CD4-positive, alpha-beta T cell (primary cell): ENCODE measurements at regions not wholly inside any gene's neighbourhood (a gene's known extent, or its start where the extent isn't known, plus 50 kb on each side); places are given as distances from the start of the nearest gene placed in this dataset.

Source experiments
- ATAC-seq: fragments of 200-7000 bp; cut with Tn5 transposase; one replicate; pipeline ENCODE4 v1.10.0; 2022; ENCODE audit warnings: mild to moderate bottlenecking; ENCODE audit not compliant: poor library complexity
- CTCF ChIA-PET: fragments of 350-600 bp; sonication (Branson Sonifier 250); formaldehyde crosslinking; loops from one replicate; lab custom pipeline; 2021; ENCODE audit warnings: antibody characterized with exemption, inconsistent platforms; lab: Charles Lee
- POLR2A ChIA-PET: fragments of 350-600 bp; sonication (Branson Sonifier 250); formaldehyde crosslinking; loops from one replicate; lab custom pipeline; 2021; ENCODE audit warnings: antibody characterized with exemption, inconsistent platforms; lab: Charles Lee
- DNase-seq, 14 experiments: peaks; one replicate each; pipeline ENCODE4 v3.0.0-alpha.2; 2013 to 2020; ENCODE audit warnings: mixed read lengths in 2 of 14
- H3K27ac ChIP-seq, 2 donors: one replicate each; pipeline versions ENCODE4 v1.5.1 to v1.7.0; 2013; ENCODE audit warnings: low read length in 2 of 2, low read depth in 1 of 2, mild to moderate bottlenecking in 1 of 2
- H3K27me3 ChIP-seq, 2 experiments: 1 replicate in 1 of 2; 2 replicates in 1 of 2; pipeline versions ENCODE4 v1.6.1 to v1.7.0; 2013; ENCODE audit warnings: low read length in 2 of 2, control low read depth in 1 of 2, mild to moderate bottlenecking in 1 of 2, moderate library complexity in 1 of 2; ENCODE audit not compliant: insufficient read depth in 2 of 2, control insufficient read depth in 1 of 2
- H3K36me3 ChIP-seq: one replicate; pipeline ENCODE4 v1.6.1; 2013; ENCODE audit warnings: low read length, control low read depth; ENCODE audit not compliant: insufficient read depth
- H3K4me1 ChIP-seq: one replicate; pipeline ENCODE4 v1.6.1; 2013; ENCODE audit warnings: low read length, control low read depth; ENCODE audit not compliant: insufficient read depth
- H3K4me3 ChIP-seq: one replicate; pipeline ENCODE4 v1.5.1; 2013; ENCODE audit warnings: mild to moderate bottlenecking, low read length, moderate library complexity
- H3K9me3 ChIP-seq, 2 experiments: 1 replicate in 1 of 2; 2 replicates in 1 of 2; pipeline versions ENCODE4 v1.6.1 to v1.7.0; 2013; ENCODE audit warnings: low read length in 2 of 2, mild to moderate bottlenecking in 2 of 2, control low read depth in 1 of 2, moderate library complexity in 1 of 2; ENCODE audit not compliant: control insufficient read depth in 1 of 2, insufficient read depth in 1 of 2
- H3K27ac Mint-ChIP-seq: one replicate; pipeline ENCODE4 v1.8.0; 2020; ENCODE audit warnings: mixed read lengths
- H3K27me3 Mint-ChIP-seq: one replicate; pipeline ENCODE4 v1.8.0; 2021; ENCODE audit warnings: mixed read lengths
- H3K36me3 Mint-ChIP-seq: one replicate; pipeline ENCODE4 v1.8.0; 2021; ENCODE audit warnings: low read depth, mixed read lengths
- H3K4me1 Mint-ChIP-seq: one replicate; pipeline ENCODE4 v1.8.0; 2021; ENCODE audit warnings: low read depth, mixed read lengths
- H3K4me3 Mint-ChIP-seq: one replicate; pipeline ENCODE4 v1.8.0; 2020; ENCODE audit warnings: mild to moderate bottlenecking, mixed read lengths
- H3K9me3 Mint-ChIP-seq: one replicate; pipeline ENCODE4 v1.8.0; 2020; ENCODE audit warnings: mixed read lengths
- CTCF ChIP-seq: fragments of 200-600 bp; IDR thresholded peaks from one replicate; pipeline ENCODE4 v1.8.0; 2022; ENCODE audit warnings: antibody characterized with exemption, mild to moderate bottlenecking
- intact Hi-C, 2 experiments: fragments of 100-400 bp; cut with DNase I in 1 of 2; cut with micrococcal nuclease in 1 of 2; formaldehyde crosslinking; loops; one replicate each; pipeline versions ENCODE4 v1.15.1 to v1.9.0; 2023 to 2025; cut with DNase I, micrococcal nuclease

- no peak overlapping the region for H3K27ac Mint-ChIP-seq
- intact Hi-C loops: no loop called here
- H3K36me3 ChIP-seq: no peaks in the 10 kb centered on the region
- DNase-seq (no peak), ATAC-seq (no peak)
- POLR2A ChIA-PET: no interaction called here
- H3K27me3 ChIP-seq: no peaks in the 10 kb centered on the region
- CTCF ChIA-PET: no interaction called here
- H3K4me3 Mint-ChIP-seq: no peak overlapping the region
- no peaks in the 10 kb centered on the region for H3K36me3 Mint-ChIP-seq
- no peak overlapping the region for H3K27ac ChIP-seq
- TF ChIP-seq CTCF: no peak
- H3K4me1 ChIP-seq: no peaks in the 10 kb centered on the region
- peaks cover 4% of the 10 kb centered on the region for H3K27me3 Mint-ChIP-seq
- H3K4me3 ChIP-seq: no peak overlapping the region
- no peaks in the 10 kb centered on the region for H3K9me3 Mint-ChIP-seq
- no peaks in the 10 kb centered on the region for H3K4me1 Mint-ChIP-seq
- peaks cover 0 to 13% of the 10 kb centered on the region in 2 experiments for H3K9me3 ChIP-seq
Measured at GRCh38 chr11:70736937-70737640, 338.8 kb downstream of the CTTN start.

- Histone ChIP-seq H3K27me3 (no peaks in the 10 kb centered on the region), H3K4me1 (no peaks in the 10 kb centered on the region), H3K9me3 (peaks cover 0 to 16% of the 10 kb centered on the region in 2 experiments), H3K36me3 (no peaks in the 10 kb centered on the region), H3K4me3 (no peak overlapping the region), H3K27ac (no peak overlapping the region)
- intact Hi-C loops: no loop called here
- H3K4me3 Mint-ChIP-seq: no peak overlapping the region
- H3K4me1 Mint-ChIP-seq: no peaks in the 10 kb centered on the region
- no peaks in the 10 kb centered on the region for H3K36me3 Mint-ChIP-seq
- peaks cover 8% of the 10 kb centered on the region for H3K27me3 Mint-ChIP-seq
- H3K9me3 Mint-ChIP-seq: no peaks in the 10 kb centered on the region
- ChIA-PET CTCF (no interaction called here), POLR2A (no interaction called here)
- TF ChIP-seq CTCF: no peak
- no peak overlapping the region for H3K27ac Mint-ChIP-seq
- ATAC-seq (no peak), DNase-seq (no peak)
Measured at GRCh38 chr11:70737816-70738630, 339.7 kb downstream of the CTTN start.

GRCh38 chr11:70738661-70739060, 340.3 kb downstream of the CTTN start:
- H3K4me3 ChIP-seq: no peak overlapping the region
- no peaks in the 10 kb centered on the region for H3K9me3 Mint-ChIP-seq
- POLR2A ChIA-PET: no interaction called here
- no peaks in the 10 kb centered on the region for H3K36me3 ChIP-seq
- H3K4me3 Mint-ChIP-seq: no peak overlapping the region
- H3K27me3 Mint-ChIP-seq: peaks cover 8% of the 10 kb centered on the region
- intact Hi-C loops: no loop called here
- DNase-seq (no peak), ATAC-seq (no peak)
- no peaks in the 10 kb centered on the region for H3K36me3 Mint-ChIP-seq
- no peaks in the 10 kb centered on the region for H3K27me3 ChIP-seq
- no peak for TF ChIP-seq CTCF
- H3K4me1 Mint-ChIP-seq: no peaks in the 10 kb centered on the region
- CTCF ChIA-PET: no interaction called here
- no peak overlapping the region for H3K27ac Mint-ChIP-seq
- peaks cover 0 to 17% of the 10 kb centered on the region in 2 experiments for H3K9me3 ChIP-seq
- no peaks in the 10 kb centered on the region for H3K4me1 ChIP-seq
- H3K27ac ChIP-seq: no peak overlapping the region
